ENCODE measurements at regions not wholly inside any gene's neighbourhood (a gene's known extent, or its start where the extent isn't known, plus 50 kb on each side); places are given as distances from the start of the nearest gene placed in this dataset.

- no peak for TF ChIP-seq CTCF (IDR thresholded peaks at IDR 0.05)
- no peak for TF ChIP-seq EP300 (IDR thresholded peaks at IDR 0.05)
These were observed 296.0 kb upstream of the DMRT1 start for GRCh38 chr9:545480-545879.
